HG02981 (cell line): ENCODE measurements at regions not wholly inside any gene's neighbourhood (a gene's known extent, or its start where the extent isn't known, plus 50 kb on each side); places are given as distances from the start of the nearest gene placed in this dataset.

Source experiments
- ATAC-seq: cut with Tn5 transposase; IDR thresholded peaks from one replicate; pipeline ENCODE4 v1.9.1; 2021; ENCODE audit warnings: mild to moderate bottlenecking, moderate library complexity; ENCODE audit not compliant: unreplicated experiment

- ATAC-seq: no peak
These were observed 203.5 kb upstream of the GUCY1A2 start for GRCh38 chr11:107221748-107222285.

GRCh38 chr11:107218123-107219013, 200.1 kb upstream of the GUCY1A2 start:
- no peak for ATAC-seq

GRCh38 chr11:107217444-107217843, 199.2 kb upstream of the GUCY1A2 start:
- no peak for ATAC-seq

GRCh38 chr11:107215010-107215409, 196.7 kb upstream of the GUCY1A2 start:
- no peak for ATAC-seq

- ATAC-seq: no peak
These were observed 185.4 kb upstream of the GUCY1A2 start for GRCh38 chr11:107203656-107204055.

GRCh38 chr11:107202241-107202640, 184.0 kb upstream of the GUCY1A2 start:
- no peak for ATAC-seq

GRCh38 chr11:107198490-107199007, 180.3 kb upstream of the GUCY1A2 start:
- no peak for ATAC-seq

- ATAC-seq: no peak
These were observed 179.7 kb upstream of the GUCY1A2 start for GRCh38 chr11:107197932-107198331.

GRCh38 chr11:107196732-107197131, 178.5 kb upstream of the GUCY1A2 start:
- no peak for ATAC-seq

GRCh38 chr11:107184986-107185385, 166.7 kb upstream of the GUCY1A2 start:
- ATAC-seq: no peak

- no peak for ATAC-seq
These were observed 165.7 kb upstream of the GUCY1A2 start for GRCh38 chr11:107183953-107184352.

GRCh38 chr11:107182978-107183377, 164.7 kb upstream of the GUCY1A2 start:
- no peak for ATAC-seq

GRCh38 chr11:107180236-107180635, 162.0 kb upstream of the GUCY1A2 start:
- no peak for ATAC-seq

GRCh38 chr11:107179829-107180228, 161.6 kb upstream of the GUCY1A2 start:
- no peak for ATAC-seq

- no peak for ATAC-seq
These were observed 158.8 kb upstream of the GUCY1A2 start for GRCh38 chr11:107177106-107177477.

GRCh38 chr11:107176148-107177105, 158.2 kb upstream of the GUCY1A2 start:
- no peak for ATAC-seq

GRCh38 chr11:107174856-107175255, 156.6 kb upstream of the GUCY1A2 start:
- ATAC-seq: no peak

GRCh38 chr11:107172996-107173395, 154.7 kb upstream of the GUCY1A2 start:
- ATAC-seq: no peak

GRCh38 chr11:107157809-107158187, 139.5 kb upstream of the GUCY1A2 start:
- ATAC-seq: no peak

GRCh38 chr11:107157146-107157808, 139.0 kb upstream of the GUCY1A2 start:
- ATAC-seq: no peak

- ATAC-seq: no peak
These were observed 133.3 kb upstream of the GUCY1A2 start for GRCh38 chr11:107151579-107151978.
